IPS-NIHi7 (cell line): ENCODE measurements at regions not wholly inside any gene's neighbourhood (a gene's known extent, or its start where the extent isn't known, plus 50 kb on each side); places are given as distances from the start of the nearest gene placed in this dataset.

Experiments
- DNase-seq: peaks from one replicate; pipeline ENCODE4 v3.0.0; 2012; ENCODE audit warnings: mixed read lengths; ENCODE audit errors: extremely low spot score

GRCh38 chr4:100083289-100083688 is 107.0 kb downstream of the DDIT4L start:
- no peak for DNase-seq

GRCh38 chr4:100082852-100083251 is 107.4 kb downstream of the DDIT4L start:
- no peak for DNase-seq

- no peak for DNase-seq
Measured at GRCh38 chr4:100081491-100081890, 108.8 kb downstream of the DDIT4L start.

GRCh38 chr4:100079264-100079663 is 111.0 kb downstream of the DDIT4L start:
- no peak for DNase-seq

- no peak for DNase-seq
Measured at GRCh38 chr4:100076753-100077152, 113.5 kb downstream of the DDIT4L start.

GRCh38 chr4:100075486-100076270 is 114.6 kb downstream of the DDIT4L start:
- no peak for DNase-seq

- no peak for DNase-seq
Measured at GRCh38 chr4:100075056-100075455, 115.2 kb downstream of the DDIT4L start.

GRCh38 chr4:100071506-100071905 is 118.8 kb downstream of the DDIT4L start:
- no peak for DNase-seq

GRCh38 chr4:100070868-100071267 is 119.4 kb downstream of the DDIT4L start:
- no peak for DNase-seq

GRCh38 chr4:100069207-100069606 is 119.1 kb upstream of the H2AZ1 start:
- DNase-seq: peak; percentile 17

GRCh38 chr4:100067255-100067654 is 117.2 kb upstream of the H2AZ1 start:
- no peak for DNase-seq

GRCh38 chr4:100063355-100063754 is 113.3 kb upstream of the H2AZ1 start:
- no peak for DNase-seq

- no peak for DNase-seq
Measured at GRCh38 chr4:100062921-100063320, 112.8 kb upstream of the H2AZ1 start.

GRCh38 chr4:100061835-100062234 is 111.8 kb upstream of the H2AZ1 start:
- DNase-seq: no peak

GRCh38 chr4:100060765-100061416 is 110.8 kb upstream of the H2AZ1 start:
- no peak for DNase-seq

GRCh38 chr4:100059467-100059866 is 109.4 kb upstream of the H2AZ1 start:
- DNase-seq: no peak

GRCh38 chr4:100056701-100057100 is 106.6 kb upstream of the H2AZ1 start:
- no peak for DNase-seq

- DNase-seq: no peak
Measured at GRCh38 chr4:100054071-100054470, 104.0 kb upstream of the H2AZ1 start.

- DNase-seq: no peak
Measured at GRCh38 chr4:100049872-100050271, 99.8 kb upstream of the H2AZ1 start.

- no peak for DNase-seq
Measured at GRCh38 chr4:100042711-100043110, 92.6 kb upstream of the H2AZ1 start.

GRCh38 chr4:100042235-100042634 is 92.2 kb upstream of the H2AZ1 start:
- DNase-seq: no peak

GRCh38 chr4:100041646-100042045 is 91.6 kb upstream of the H2AZ1 start:
- DNase-seq: no peak

- DNase-seq: no peak
Measured at GRCh38 chr4:100034023-100034664, 84.1 kb upstream of the H2AZ1 start.
